ENCODE measurements at regions not wholly inside any gene's neighbourhood (a gene's known extent, or its start where the extent isn't known, plus 50 kb on each side); places are given as distances from the start of the nearest gene placed in this dataset.
A peak's percentile ranks its signal among the peaks of the same experiment; 100 is the strongest.

GRCh38 chr10:88082806-88083596 lies 219.6 kb downstream of the PTEN start (continued):
- no peak for TF ChIP-seq NKRF (conservative IDR thresholded peaks at IDR 0.05)
- TF ChIP-seq ZBTB11 (CRISPR knock-in tag; IDR thresholded peaks at IDR 0.05): no peak
- no peak for TF ChIP-seq MAX (IDR thresholded peaks at IDR 0.05; ENCODE audit: low read depth, low read length)
- TF ChIP-seq BCLAF1 (IDR thresholded peaks at IDR 0.05): no peak
- no peak for TF ChIP-seq KAT2A (conservative IDR thresholded peaks at IDR 0.05; ENCODE audit: control insufficient read depth, low read depth, low read length)
- TF ChIP-seq ZNF207 (IDR thresholded peaks at IDR 0.05; ENCODE audit: borderline replicate concordance): no peak
- TF ChIP-seq HDAC2 (IDR thresholded peaks at IDR 0.05): no peak
- TF ChIP-seq TAF1 (IDR thresholded peaks at IDR 0.05; ENCODE audit: borderline replicate concordance, low read depth, low read length): no peak
- peak; percentile 50; the same call in 1 of the 2 replicates for TF ChIP-seq NR2F1 (conservative IDR thresholded peaks at IDR 0.05)
- TF ChIP-seq SMAD5 (IDR thresholded peaks at IDR 0.05; ENCODE audit: low read depth): no peak
- no peak for TF ChIP-seq JUND (IDR thresholded peaks at IDR 0.05; ENCODE audit: low read depth, low read length)
- TF ChIP-seq ZNF592 (IDR thresholded peaks at IDR 0.05): no peak
- no peak for TF ChIP-seq NFYB (IDR thresholded peaks at IDR 0.05; ENCODE audit: insufficient read depth, low read depth, low read length)
- TF ChIP-seq POLR2A (IDR thresholded peaks at IDR 0.05; ENCODE audit: low read depth, low read length): no peak
- 0 out of 2 replicates have a peak, but pooled peaks have one; percentile 41 for TF ChIP-seq PAX5 (IDR thresholded peaks at IDR 0.05; ENCODE audit: borderline replicate concordance, low read depth, low read length)
- TF ChIP-seq RAD21 (IDR thresholded peaks at IDR 0.05; ENCODE audit: insufficient read depth, low read depth, low read length): no peak
- peak; percentile 76; the same call in 1 of the 2 replicates for TF ChIP-seq SMARCA5 (IDR thresholded peaks at IDR 0.05)
- no peak for TF ChIP-seq MXI1 (IDR thresholded peaks at IDR 0.05; ENCODE audit: low read depth, low read length)

Measured in GM12878 (cell line).